GM23338 (cell line): ENCODE measurements at regions not wholly inside any gene's neighbourhood (a gene's known extent, or its start where the extent isn't known, plus 50 kb on each side); places are given as distances from the start of the nearest gene placed in this dataset.

Experiments used
- ATAC-seq: fragments of 200-7000 bp; cut with Tn5 transposase; 3 replicates; pipeline ENCODE4 v1.9.1; 2020
- DNase-seq: peaks from one replicate; pipeline ENCODE4 v3.0.0-alpha.2; 2015; ENCODE audit warnings: low spot score
- H2AFZ ChIP-seq: fragments of 200-600 bp; sonication (generic); 2 replicates; pipeline ENCODE4 v1.8.0; 2016; ENCODE audit warnings: antibody characterized with exemption, mild to moderate bottlenecking, moderate library complexity
- H3F3A ChIP-seq: fragments of 200-600 bp; sonication (generic); replicated peaks from 2 replicates; pipeline ENCODE4 v1.8.0; 2017; ENCODE audit warnings: antibody characterized with exemption, mixed run types, low read depth
- H3K27ac ChIP-seq: fragments of 200-600 bp; sonication (generic); 2 replicates; pipeline ENCODE4 v1.6.1; 2016; ENCODE audit warnings: low read depth
- H3K27me3 ChIP-seq: fragments of 200-600 bp; sonication (generic); 2 replicates; pipeline ENCODE4 v1.8.0; 2016; ENCODE audit warnings: mild to moderate bottlenecking, mixed run types, moderate library complexity; ENCODE audit not compliant: insufficient read depth
- H3K36me3 ChIP-seq: fragments of 200-600 bp; sonication (generic); 2 replicates; pipeline ENCODE4 v1.8.0; 2016; ENCODE audit warnings: mild to moderate bottlenecking; ENCODE audit not compliant: insufficient read depth
- H3K4me1 ChIP-seq: fragments of 200-600 bp; sonication (generic); 2 replicates; pipeline ENCODE4 v1.8.0; 2016; ENCODE audit warnings: mild to moderate bottlenecking, moderate library complexity; ENCODE audit not compliant: insufficient read depth
- H3K4me2 ChIP-seq: fragments of 200-600 bp; sonication (generic); 2 replicates; pipeline ENCODE4 v1.7.1; 2017; ENCODE audit warnings: mixed run types
- H3K4me3 ChIP-seq: fragments of 200-600 bp; sonication (generic); 2 replicates; pipeline ENCODE4 v1.6.1; 2016; ENCODE audit warnings: mixed run types
- H3K79me2 ChIP-seq: fragments of 200-600 bp; sonication (generic); replicated peaks from 2 replicates; pipeline ENCODE4 v1.8.0; 2017; ENCODE audit warnings: mild to moderate bottlenecking; ENCODE audit not compliant: insufficient read depth
- H3K9me2 ChIP-seq: fragments of 200-600 bp; sonication (generic); 2 replicates; pipeline ENCODE4 v1.8.0; 2017; ENCODE audit not compliant: insufficient read depth
- H4K20me1 ChIP-seq: fragments of 200-600 bp; sonication (generic); replicated peaks from 2 replicates; pipeline ENCODE4 v1.8.0; 2017; ENCODE audit warnings: mild to moderate bottlenecking; ENCODE audit not compliant: insufficient read depth
- H3K27ac Mint-ChIP-seq: 2 replicates; pipeline ENCODE4 v1.8.0; 2020; ENCODE audit warnings: inconsistent platforms, mild to moderate bottlenecking, moderate library complexity, mixed read lengths
- H3K27me3 Mint-ChIP-seq: 3 replicates; pipeline ENCODE4 v1.8.0; 2022; ENCODE audit warnings: low read depth, mild to moderate bottlenecking, moderate library complexity, mixed read lengths, inconsistent platforms; ENCODE audit not compliant: insufficient read depth, poor library complexity
- H3K36me3 Mint-ChIP-seq: 3 replicates; pipeline ENCODE4 v1.8.0; 2021; ENCODE audit warnings: low read depth, mild to moderate bottlenecking, inconsistent platforms, moderate library complexity, mixed read lengths
- H3K4me1 Mint-ChIP-seq: 3 replicates; pipeline ENCODE4 v1.8.0; 2020; ENCODE audit warnings: mild to moderate bottlenecking, inconsistent platforms, mixed read lengths
- H3K4me3 Mint-ChIP-seq: 3 replicates; pipeline ENCODE4 v1.8.0; 2021; ENCODE audit warnings: moderate library complexity, mild to moderate bottlenecking, inconsistent platforms, mixed read lengths
- H3K9me3 Mint-ChIP-seq: 3 replicates; pipeline ENCODE4 v1.8.0; 2020; ENCODE audit warnings: moderate library complexity, mild to moderate bottlenecking, inconsistent platforms, mixed read lengths
- CREB1 ChIP-seq: fragments of 250-450 bp; sonication (Bioruptor Pico); IDR thresholded peaks from 2 replicates; pipeline ENCODE4 v1.5.0; 2020; ENCODE audit warnings: low read depth, mild to moderate bottlenecking, moderate library complexity
- ETS1 ChIP-seq: IDR thresholded peaks from 2 replicates; pipeline ENCODE4 v1.6.1; 2016; ENCODE audit warnings: antibody characterized with exemption
- EZH2 ChIP-seq: fragments of 200-600 bp; sonication (generic); IDR thresholded peaks from one replicate; pipeline ENCODE4 v1.8.0; 2017; ENCODE audit warnings: antibody characterized with exemption, mild to moderate bottlenecking, low read depth; ENCODE audit not compliant: unreplicated experiment
- EZH2phosphoT487 ChIP-seq: fragments of 200-600 bp; sonication (generic); IDR thresholded peaks from one replicate; pipeline ENCODE4 v1.8.1; 2018; ENCODE audit warnings: antibody characterized with exemption; ENCODE audit not compliant: unreplicated experiment
- JUNB ChIP-seq: IDR thresholded peaks from one replicate; pipeline ENCODE4 v1.6.1; 2016; ENCODE audit warnings: antibody characterized with exemption; ENCODE audit not compliant: unreplicated experiment
- NANOG ChIP-seq: IDR thresholded peaks from 2 replicates; pipeline ENCODE4 v1.6.1; 2016; ENCODE audit warnings: antibody characterized with exemption, borderline replicate concordance
- POLR2AphosphoS5 ChIP-seq: IDR thresholded peaks from 2 replicates; pipeline ENCODE4 v1.6.1; 2016; ENCODE audit warnings: antibody characterized with exemption, low read depth
- STAT1 ChIP-seq: IDR thresholded peaks from one replicate; pipeline ENCODE4 v1.6.1; 2016; ENCODE audit warnings: antibody characterized with exemption; ENCODE audit not compliant: unreplicated experiment
- ZNF114 ChIP-seq: fragments of 250-450 bp; sonication (Bioruptor Pico); IDR thresholded peaks from 2 replicates; pipeline ENCODE4 v1.5.0; 2020; ENCODE audit warnings: mild to moderate bottlenecking, moderate library complexity
- ZNF331 ChIP-seq: fragments of 250-450 bp; sonication (Bioruptor Pico); IDR thresholded peaks from 2 replicates; pipeline ENCODE4 v1.5.0; 2020; ENCODE audit warnings: low read depth, mild to moderate bottlenecking, moderate library complexity
- ZNF462 ChIP-seq: fragments of 250-450 bp; sonication (Bioruptor Pico); IDR thresholded peaks from 2 replicates; pipeline ENCODE4 v1.5.0; 2020; ENCODE audit warnings: mild to moderate bottlenecking, moderate library complexity

- TF ChIP-seq STAT1 (no peak), ZNF114 (CRISPR knock-in tag) (no peak), JUNB (no peak), ZNF331 (no peak), ETS1 (no peak), ZNF462 (no peak), POLR2AphosphoS5 (no peak), EZH2phosphoT487 (no peak), CREB1 (CRISPR knock-in tag) (no peak), NANOG (no peak), EZH2 (no peak)
- Mint-ChIP-seq H3K36me3 (no peaks in the 10 kb centered on the region), H3K27ac (no peak overlapping the region), H3K27me3 (no peaks in the 10 kb centered on the region), H3K4me1 (peaks cover 12% of the 10 kb centered on the region; the same call in 2 of the 3 replicates), H3K9me3 (no peaks in the 10 kb centered on the region), H3K4me3 (no peak overlapping the region)
- Histone ChIP-seq H4K20me1 (no peaks in the 10 kb centered on the region), H3K27ac (no peak overlapping the region), H2AFZ (no peak overlapping the region), H3K4me1 (peaks cover 7% of the 10 kb centered on the region), H3K9me2 (no peaks in the 10 kb centered on the region), H3K4me3 (no peak overlapping the region), H3K4me2 (no peak overlapping the region), H3K36me3 (no peaks in the 10 kb centered on the region), H3K79me2 (no peaks in the 10 kb centered on the region), H3K27me3 (no peaks in the 10 kb centered on the region), H3F3A (no peaks in the 10 kb centered on the region)
- no peak for ATAC-seq
- no peak for DNase-seq
Observed at GRCh38 chr1:105730701-105731100, 1325.8 kb upstream of the PRMT6 start.
